BE2C (cell line): ENCODE measurements at regions not wholly inside any gene's neighbourhood (a gene's known extent, or its start where the extent isn't known, plus 50 kb on each side); places are given as distances from the start of the nearest gene placed in this dataset.

Experiments used
- DNase-seq: peaks from one replicate; pipeline ENCODE4 v3.0.0-alpha.2; 2020
- H3K27me3 ChIP-seq: fragments of 250-450 bp; sonication (Bioruptor Pico); 2 replicates; pipeline ENCODE4 v1.5.1; 2020; ENCODE audit warnings: mild to moderate bottlenecking
- H3K36me3 ChIP-seq: fragments of 250-450 bp; sonication (Bioruptor Pico); 2 replicates; pipeline ENCODE4 v1.5.1; 2020; ENCODE audit warnings: mild to moderate bottlenecking
- H3K4me1 ChIP-seq: fragments of 250-450 bp; sonication (Bioruptor Pico); 2 replicates; pipeline ENCODE4 v1.5.1; 2020
- H3K4me3 ChIP-seq: 2 replicates; pipeline ENCODE4 v1.5.1; 2011; ENCODE audit warnings: low read depth, low read length
- H3K9me3 ChIP-seq: fragments of 250-450 bp; sonication (Bioruptor Pico); 2 replicates; pipeline ENCODE4 v1.5.1; 2020
- CTCF ChIP-seq: IDR thresholded peaks from 2 replicates; pipeline ENCODE4 v1.5.1; 2012; ENCODE audit warnings: mild to moderate bottlenecking, low read depth, low read length

GRCh38 chr20:23192469-23192868, 106.3 kb upstream of the CD93 start:
- Histone ChIP-seq H3K4me3 (no peak overlapping the region), H3K36me3 (no peaks in the 10 kb centered on the region), H3K4me1 (no peaks in the 10 kb centered on the region), H3K27me3 (no peaks in the 10 kb centered on the region), H3K9me3 (peaks cover 4% of the 10 kb centered on the region; the same call in 1 of the 2 replicates)
- no peak for DNase-seq
- no peak for TF ChIP-seq CTCF

GRCh38 chr20:23190557-23190956, 104.4 kb upstream of the CD93 start:
- Histone ChIP-seq H3K36me3 (no peaks in the 10 kb centered on the region), H3K27me3 (no peaks in the 10 kb centered on the region), H3K4me1 (no peaks in the 10 kb centered on the region), H3K4me3 (no peak overlapping the region), H3K9me3 (peaks cover 4% of the 10 kb centered on the region; the same call in 1 of the 2 replicates)
- no peak for TF ChIP-seq CTCF
- DNase-seq: no peak

- Histone ChIP-seq H3K4me1 (no peaks in the 10 kb centered on the region), H3K27me3 (no peaks in the 10 kb centered on the region), H3K9me3 (peaks cover 4% of the 10 kb centered on the region; the same call in 1 of the 2 replicates), H3K36me3 (no peaks in the 10 kb centered on the region), H3K4me3 (no peak overlapping the region)
- TF ChIP-seq CTCF: no peak
- DNase-seq: no peak
Measured at GRCh38 chr20:23189854-23190253, 103.7 kb upstream of the CD93 start.

- H3K36me3 ChIP-seq: no peaks in the 10 kb centered on the region
- no peak for DNase-seq
- H3K27me3 ChIP-seq: no peaks in the 10 kb centered on the region
- H3K4me3 ChIP-seq: no peak overlapping the region
- peaks cover 4% of the 10 kb centered on the region; the same call in 1 of the 2 replicates for H3K9me3 ChIP-seq
- TF ChIP-seq CTCF: no peak
- no peaks in the 10 kb centered on the region for H3K4me1 ChIP-seq
Measured at GRCh38 chr20:23189341-23189740, 103.2 kb upstream of the CD93 start.

- no peak for DNase-seq
- Histone ChIP-seq H3K4me1 (no peaks in the 10 kb centered on the region), H3K36me3 (no peaks in the 10 kb centered on the region), H3K4me3 (no peak overlapping the region), H3K27me3 (no peaks in the 10 kb centered on the region), H3K9me3 (peaks cover 4% of the 10 kb centered on the region; the same call in 1 of the 2 replicates)
- TF ChIP-seq CTCF: no peak
Measured at GRCh38 chr20:23188377-23189169, 102.4 kb upstream of the CD93 start.

GRCh38 chr20:23187751-23188150, 101.6 kb upstream of the CD93 start:
- peaks cover 4% of the 10 kb centered on the region; the same call in 1 of the 2 replicates for H3K9me3 ChIP-seq
- no peaks in the 10 kb centered on the region for H3K27me3 ChIP-seq
- no peak for DNase-seq
- no peak overlapping the region for H3K4me3 ChIP-seq
- H3K4me1 ChIP-seq: no peaks in the 10 kb centered on the region
- no peak for TF ChIP-seq CTCF
- no peaks in the 10 kb centered on the region for H3K36me3 ChIP-seq
